Neutrophil (primary cell): ENCODE measurements at regions not wholly inside any gene's neighbourhood (a gene's known extent, or its start where the extent isn't known, plus 50 kb on each side); places are given as distances from the start of the nearest gene placed in this dataset.
"Not testable (repeated sequence)": the region's sequence is repeated elsewhere in the genome, so short reads cannot be mapped to it uniquely, and the experiment has no call there.

ENCODE experiments used
- H3K27ac ChIP-seq: fragments of 200-600 bp; sonication (generic); 2 replicates; pipeline ENCODE4 v1.5.1; 2016; ENCODE audit warnings: mild to moderate bottlenecking, moderate library complexity
- H3K27me3 ChIP-seq: fragments of 200-600 bp; sonication (generic); 2 replicates; pipeline ENCODE4 v1.6.0; 2016; ENCODE audit warnings: mild to moderate bottlenecking
- H3K36me3 ChIP-seq: fragments of 200-600 bp; sonication (generic); 2 replicates; pipeline ENCODE4 v1.5.1; 2017
- H3K4me1 ChIP-seq, 2 experiments: fragments of 200-600 bp in 1 of 2; sonication (generic) in 1 of 2; 1 replicate in 1 of 2; 2 replicates in 1 of 2; pipeline versions ENCODE4 v1.5.1 to v1.6.1; 2013 to 2016; ENCODE audit warnings: low read depth in 1 of 2, low read length in 1 of 2, mild to moderate bottlenecking in 1 of 2, moderate library complexity in 1 of 2; ENCODE audit not compliant: control insufficient read depth in 1 of 2, insufficient read depth in 1 of 2
- H3K4me3 ChIP-seq, 2 experiments: fragments of 200-600 bp in 1 of 2; sonication (generic) in 1 of 2; 1 replicate in 1 of 2; 2 replicates in 1 of 2; pipeline ENCODE4 v1.5.1; 2013 to 2016; ENCODE audit warnings: low read depth in 1 of 2, low read length in 1 of 2, mild to moderate bottlenecking in 1 of 2, moderate library complexity in 1 of 2
- H3K9me3 ChIP-seq: fragments of 200-600 bp; sonication (generic); 2 replicates; pipeline ENCODE4 v1.5.1; 2016
- TF ChIP-seq, protein P1 (sequence below): fragments of 200-600 bp; sonication (generic); IDR thresholded peaks from 2 replicates; pipeline ENCODE4 v1.5.1; 2016; ENCODE audit warnings: antibody characterized with exemption

DNA sequence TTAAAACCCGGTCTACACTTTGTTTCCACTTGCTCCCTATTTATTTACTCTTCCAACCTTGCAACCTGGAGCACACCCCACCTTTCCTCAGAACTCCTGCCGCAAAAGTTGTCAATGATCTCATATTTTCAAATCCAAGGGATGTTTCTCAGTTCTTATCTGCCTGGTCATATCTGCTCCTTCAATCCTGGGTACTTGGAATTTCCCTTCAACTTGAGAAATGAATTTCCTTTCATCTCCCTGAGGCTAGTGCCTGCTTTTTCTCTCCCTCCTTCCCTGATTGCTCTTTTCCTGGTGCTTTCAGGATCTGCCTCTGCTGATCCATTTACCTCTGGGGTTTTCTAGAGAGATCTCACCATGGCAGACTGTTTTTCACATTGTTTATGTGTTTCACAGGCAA, 154.8 kb upstream of the IRS2 start:
- TF ChIP-seq, protein P1, sequence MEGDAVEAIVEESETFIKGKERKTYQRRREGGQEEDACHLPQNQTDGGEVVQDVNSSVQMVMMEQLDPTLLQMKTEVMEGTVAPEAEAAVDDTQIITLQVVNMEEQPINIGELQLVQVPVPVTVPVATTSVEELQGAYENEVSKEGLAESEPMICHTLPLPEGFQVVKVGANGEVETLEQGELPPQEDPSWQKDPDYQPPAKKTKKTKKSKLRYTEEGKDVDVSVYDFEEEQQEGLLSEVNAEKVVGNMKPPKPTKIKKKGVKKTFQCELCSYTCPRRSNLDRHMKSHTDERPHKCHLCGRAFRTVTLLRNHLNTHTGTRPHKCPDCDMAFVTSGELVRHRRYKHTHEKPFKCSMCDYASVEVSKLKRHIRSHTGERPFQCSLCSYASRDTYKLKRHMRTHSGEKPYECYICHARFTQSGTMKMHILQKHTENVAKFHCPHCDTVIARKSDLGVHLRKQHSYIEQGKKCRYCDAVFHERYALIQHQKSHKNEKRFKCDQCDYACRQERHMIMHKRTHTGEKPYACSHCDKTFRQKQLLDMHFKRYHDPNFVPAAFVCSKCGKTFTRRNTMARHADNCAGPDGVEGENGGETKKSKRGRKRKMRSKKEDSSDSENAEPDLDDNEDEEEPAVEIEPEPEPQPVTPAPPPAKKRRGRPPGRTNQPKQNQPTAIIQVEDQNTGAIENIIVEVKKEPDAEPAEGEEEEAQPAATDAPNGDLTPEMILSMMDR = no peak

DNA sequence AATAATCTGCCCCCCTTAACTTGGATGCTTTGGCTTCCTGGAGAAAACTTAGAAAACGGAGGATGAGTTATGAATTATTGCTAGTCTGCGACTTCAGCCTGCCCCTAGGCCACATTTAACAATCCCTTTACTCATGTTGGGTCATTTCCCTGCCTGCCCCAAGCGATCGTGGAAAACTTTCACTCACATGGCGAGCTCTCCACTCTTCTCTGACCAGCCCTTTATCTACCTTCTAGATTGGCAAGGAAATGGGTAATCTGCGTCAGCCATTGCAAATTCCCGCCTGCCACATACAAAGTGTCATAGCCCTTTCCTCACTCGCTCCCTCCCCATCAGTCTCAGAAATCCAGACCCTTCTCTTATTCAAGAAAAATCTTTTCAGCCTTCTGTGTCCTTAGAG, 154.3 kb upstream of the IRS2 start:
- Histone ChIP-seq H3K4me1 (no peaks in the 10 kb centered on the region), H3K9me3 (no peaks in the 10 kb centered on the region), H3K4me3 (no peak overlapping the region), H3K36me3 (no peaks in the 10 kb centered on the region), H3K27ac (no peak overlapping the region), H3K27me3 (no peaks in the 10 kb centered on the region)
- TF ChIP-seq, protein P1 = no peak

More for the DNA sequence above, 154.8 kb upstream of the IRS2 start:
- Histone ChIP-seq H3K27ac (no peak overlapping the region), H3K4me3 (no peak overlapping the region), H3K27me3 (no peaks in the 10 kb centered on the region), H3K4me1 (no peaks in the 10 kb centered on the region), H3K36me3 (no peaks in the 10 kb centered on the region), H3K9me3 (no peaks in the 10 kb centered on the region)

DNA sequence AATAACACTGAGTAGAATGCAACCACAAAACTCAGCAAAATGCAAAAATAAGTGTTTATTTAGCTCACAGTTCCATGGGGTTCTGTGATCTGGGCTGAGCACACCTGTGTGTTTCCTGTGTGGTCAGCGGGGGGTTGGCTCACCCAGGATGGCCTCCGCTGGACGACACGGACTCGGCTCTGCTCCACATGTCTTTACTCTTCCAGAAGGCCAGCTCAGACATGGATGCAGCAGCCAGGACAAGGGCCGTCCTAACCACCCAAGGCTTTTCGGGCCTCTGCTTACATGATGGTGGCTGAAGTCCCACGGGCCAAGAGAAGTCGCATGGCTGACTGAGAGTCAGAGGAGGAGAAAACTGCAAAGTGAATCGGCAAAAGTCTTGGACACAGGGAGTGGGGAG, 153.5 kb upstream of the IRS2 start:
- Histone ChIP-seq H3K27ac (no peak overlapping the region), H3K9me3 (no peaks in the 10 kb centered on the region), H3K4me3 (no peak overlapping the region), H3K36me3 (no peaks in the 10 kb centered on the region), H3K27me3 (no peaks in the 10 kb centered on the region), H3K4me1 (no peaks in the 10 kb centered on the region)
- TF ChIP-seq, protein P1 = no peak

DNA sequence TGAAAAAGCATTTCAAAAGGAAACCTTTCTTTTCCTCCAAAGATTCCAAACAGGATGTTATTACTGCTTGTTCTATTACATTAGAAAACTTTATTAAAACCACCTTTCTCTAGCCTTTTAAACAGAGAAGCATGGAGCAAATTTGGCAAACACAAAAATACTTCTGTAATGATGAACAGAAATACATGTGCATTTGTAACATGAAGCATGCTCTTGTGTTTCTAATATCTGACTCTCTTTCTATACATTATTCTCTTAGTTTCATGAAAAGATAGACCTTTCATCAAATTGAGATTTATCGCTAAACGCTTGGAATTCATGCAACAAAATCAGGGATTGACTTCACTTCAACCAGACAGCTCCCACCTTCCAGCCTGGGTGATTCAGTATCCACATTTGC, 152.8 kb upstream of the IRS2 start:
- Histone ChIP-seq H3K4me3 (no peak overlapping the region), H3K27me3 (no peaks in the 10 kb centered on the region), H3K36me3 (no peaks in the 10 kb centered on the region), H3K4me1 (no peaks in the 10 kb centered on the region), H3K27ac (no peak overlapping the region), H3K9me3 (no peaks in the 10 kb centered on the region)
- TF ChIP-seq, protein P1 = no peak

DNA sequence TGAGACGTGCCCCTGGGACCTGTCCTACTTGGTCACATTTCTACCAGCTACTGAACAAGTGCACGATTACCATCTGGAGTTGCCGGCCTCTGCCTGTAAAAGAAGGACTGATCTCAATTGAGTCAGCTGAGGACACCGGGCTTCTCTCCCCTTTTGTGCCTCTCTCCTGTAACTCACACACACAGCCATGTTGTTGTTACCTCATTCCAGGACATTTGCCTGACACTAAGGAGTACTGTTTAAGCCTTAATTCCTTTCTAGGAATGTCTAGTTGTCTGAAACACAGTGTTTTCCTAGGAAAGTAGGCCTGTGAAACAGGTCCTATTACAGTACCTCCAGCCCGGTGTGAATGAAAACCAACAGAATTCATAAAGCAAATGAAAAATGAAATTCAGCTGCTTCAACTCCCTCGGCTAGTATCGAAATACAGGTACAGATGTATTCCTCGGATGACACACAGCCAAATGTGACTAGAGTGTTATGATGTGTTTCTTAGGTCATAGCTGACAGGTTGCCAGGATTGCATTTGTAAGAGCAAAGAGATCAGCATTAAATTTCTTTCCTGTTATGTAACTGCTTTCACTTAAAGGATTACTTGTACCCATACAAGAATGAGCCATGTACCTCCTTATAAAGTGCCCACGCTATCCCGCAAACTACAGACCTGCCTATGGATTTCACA, 152.0 kb upstream of the IRS2 start:
- H3K4me3 ChIP-seq = no peak overlapping the region
- no peaks in the 10 kb centered on the region for H3K27me3 ChIP-seq
- TF ChIP-seq, protein P1 = no peak
- no peaks in the 10 kb centered on the region for H3K4me1 ChIP-seq
- no peaks in the 10 kb centered on the region for H3K9me3 ChIP-seq
- H3K36me3 ChIP-seq = no peaks in the 10 kb centered on the region
- H3K27ac ChIP-seq = no peak overlapping the region

DNA sequence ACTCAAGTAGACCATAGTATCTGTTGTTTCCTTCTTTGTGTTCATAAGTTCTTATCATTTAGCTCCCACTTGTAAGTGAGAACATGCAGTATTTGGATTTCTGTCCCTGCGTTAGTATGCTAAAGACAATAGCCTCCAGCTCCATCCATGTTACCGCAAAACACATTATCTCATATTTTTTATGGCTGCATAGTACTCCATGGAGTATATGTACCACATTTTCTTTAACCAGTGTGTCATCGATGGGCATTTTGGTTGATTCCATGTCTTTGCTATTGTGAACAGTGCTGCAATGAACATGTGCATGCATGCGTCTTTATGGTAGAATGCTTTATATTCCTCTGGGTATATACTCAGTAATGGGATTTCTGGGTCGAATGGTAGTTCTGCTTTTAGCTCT, 148.1 kb upstream of the IRS2 start:
- not testable (repeated sequence) for H3K27ac ChIP-seq, H3K4me1 ChIP-seq, H3K4me3 ChIP-seq, H3K9me3 ChIP-seq, H3K36me3 ChIP-seq, H3K27me3 ChIP-seq
